SKM-1 (cell line): ENCODE measurements at regions not wholly inside any gene's neighbourhood (a gene's known extent, or its start where the extent isn't known, plus 50 kb on each side); places are given as distances from the start of the nearest gene placed in this dataset.
"Not testable (repeated sequence)": the region's sequence is repeated elsewhere in the genome, so short reads cannot be mapped to it uniquely, and the experiment has no call there.

Source experiments
- DNase-seq: peaks from one replicate; lab custom pipeline; 2025; ENCODE audit not compliant: unreplicated experiment; lab: John Stamatoyannopoulos, UW

DNA sequence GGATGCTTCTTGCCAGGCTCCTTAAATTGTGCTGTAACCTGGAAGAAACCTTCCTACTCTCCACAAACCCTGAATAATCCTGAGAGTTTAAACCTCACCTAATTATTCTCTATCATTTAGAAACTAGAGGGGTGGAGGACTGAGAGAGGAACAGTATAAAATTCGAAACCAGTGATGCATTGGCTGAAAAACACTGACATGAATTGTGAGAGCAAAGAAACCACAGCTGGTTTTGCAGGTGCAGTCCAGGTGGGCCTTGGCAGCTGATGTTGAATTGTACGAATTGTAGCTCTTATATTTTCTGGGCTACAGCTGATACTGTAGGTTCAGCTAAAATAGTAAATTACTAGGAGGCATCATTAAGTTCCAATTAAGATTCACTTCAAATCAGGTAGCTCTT, 227.0 kb upstream of the SLITRK5 start:
- DNase-seq: no peak

DNA sequence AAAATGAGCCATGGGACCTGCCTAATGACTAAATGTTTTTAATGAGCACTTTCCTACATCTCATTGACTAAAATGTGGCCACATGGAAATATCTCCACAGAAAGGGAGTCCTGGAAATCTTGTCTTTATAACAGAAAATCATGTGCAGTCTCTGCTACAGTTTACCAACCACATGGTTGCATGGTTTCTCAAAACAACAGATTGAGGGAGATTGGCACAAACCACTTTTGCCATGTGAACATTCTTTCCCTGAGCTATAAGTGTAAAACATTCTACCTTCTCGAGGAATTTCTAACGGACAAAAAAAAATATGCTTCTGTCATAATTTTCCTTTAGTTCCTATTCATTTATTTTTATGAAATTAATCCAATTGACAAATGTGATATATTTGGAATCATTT, 218.9 kb upstream of the SLITRK5 start:
- no peak for DNase-seq

DNA sequence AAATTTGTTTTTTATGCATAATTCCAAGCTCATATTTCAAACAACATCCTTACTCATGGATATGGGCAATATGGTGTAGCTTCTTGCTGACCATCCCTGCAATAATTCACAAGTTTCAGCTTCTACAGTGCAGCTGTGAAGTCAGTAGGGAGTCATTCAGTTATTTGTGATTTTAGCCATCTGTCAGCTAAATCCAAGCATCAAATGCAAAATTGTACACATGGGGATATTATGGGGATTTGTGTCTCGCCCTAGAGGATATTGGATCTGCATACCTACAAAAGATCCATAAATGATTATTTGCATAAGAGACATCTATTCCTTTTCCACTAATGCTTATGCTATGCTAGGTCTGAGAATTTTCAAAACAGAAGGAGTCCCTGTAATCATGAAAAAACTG, 217.9 kb upstream of the SLITRK5 start:
- no peak for DNase-seq

DNA sequence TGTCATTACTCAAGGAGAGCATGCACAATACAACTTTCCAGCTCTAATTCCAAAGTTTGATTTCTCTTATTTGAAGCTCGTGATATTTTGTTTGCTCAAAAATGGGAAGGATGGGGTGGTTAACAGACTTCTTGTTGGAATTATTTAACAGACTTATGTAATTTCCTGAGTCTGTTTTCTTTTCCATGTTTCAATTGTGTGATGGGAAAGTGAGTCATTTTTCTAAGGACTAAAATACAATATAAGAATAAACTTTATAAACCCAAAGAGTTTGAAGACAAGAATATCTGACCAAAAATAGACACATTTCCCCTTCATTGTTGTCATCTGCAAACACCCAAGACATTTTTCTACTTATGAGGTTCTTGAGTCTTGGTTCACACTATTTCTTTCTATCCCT, 211.8 kb upstream of the SLITRK5 start:
- no peak for DNase-seq

DNA sequence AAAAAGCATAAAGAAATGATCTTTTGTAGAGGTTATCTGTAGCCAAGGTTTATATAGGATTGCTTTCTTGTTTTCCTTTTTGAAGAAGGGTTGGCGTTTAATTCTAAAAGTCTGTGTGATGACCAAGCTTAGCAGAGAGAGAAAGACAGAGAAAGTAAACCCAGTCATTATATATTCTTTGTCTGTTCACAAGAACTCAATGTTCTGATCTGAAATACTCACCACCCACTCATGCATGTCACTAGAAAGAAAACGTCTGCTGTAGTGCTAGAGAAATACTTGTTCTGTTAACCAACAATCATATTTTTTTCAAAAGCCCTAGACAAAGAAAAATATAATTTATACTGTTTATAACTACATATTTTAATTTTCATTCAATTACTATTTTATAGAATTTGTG, 173.7 kb upstream of the SLITRK5 start:
- no peak for DNase-seq

DNA sequence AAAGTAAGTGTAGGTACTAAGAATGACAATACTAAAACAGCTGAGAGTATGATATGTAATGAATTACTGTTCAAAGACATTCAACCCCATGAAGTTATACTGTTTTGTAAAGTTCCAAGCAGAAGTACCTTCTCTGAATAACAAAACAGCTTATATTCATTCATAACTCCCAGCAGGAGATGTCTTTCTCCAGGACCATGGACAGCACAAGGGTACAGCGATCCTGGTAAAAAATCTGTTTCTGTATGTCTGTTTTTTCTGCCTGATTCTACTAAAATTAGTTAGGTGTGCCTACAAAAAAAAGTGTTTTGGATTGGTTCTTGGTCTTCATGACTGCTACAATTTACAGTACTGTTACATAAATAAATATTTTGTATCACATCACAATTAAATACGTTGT, 172.5 kb upstream of the SLITRK5 start:
- DNase-seq: no peak

DNA sequence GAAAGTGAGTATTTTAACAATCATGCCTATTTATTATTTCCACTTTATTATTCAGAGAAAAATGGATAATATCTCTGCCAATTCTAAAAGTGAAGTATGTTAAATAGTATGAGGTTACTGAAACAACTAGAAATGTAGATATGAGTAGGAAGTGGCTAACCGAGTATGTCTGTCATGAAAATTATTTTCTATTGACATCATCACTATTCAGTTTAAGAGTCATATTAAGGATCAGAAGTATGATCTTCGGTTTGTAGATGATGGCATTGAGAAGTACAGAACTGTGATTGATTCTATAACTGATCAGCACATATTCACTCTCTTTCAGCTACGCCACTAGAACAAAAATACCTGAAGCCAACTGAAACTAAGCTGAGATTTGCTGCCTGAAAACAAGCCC, 146.4 kb upstream of the SLITRK5 start:
- no peak for DNase-seq

GRCh38 chr13:87533776-87534175, 137.4 kb upstream of the SLITRK5 start:
- DNase-seq: no peak

DNA sequence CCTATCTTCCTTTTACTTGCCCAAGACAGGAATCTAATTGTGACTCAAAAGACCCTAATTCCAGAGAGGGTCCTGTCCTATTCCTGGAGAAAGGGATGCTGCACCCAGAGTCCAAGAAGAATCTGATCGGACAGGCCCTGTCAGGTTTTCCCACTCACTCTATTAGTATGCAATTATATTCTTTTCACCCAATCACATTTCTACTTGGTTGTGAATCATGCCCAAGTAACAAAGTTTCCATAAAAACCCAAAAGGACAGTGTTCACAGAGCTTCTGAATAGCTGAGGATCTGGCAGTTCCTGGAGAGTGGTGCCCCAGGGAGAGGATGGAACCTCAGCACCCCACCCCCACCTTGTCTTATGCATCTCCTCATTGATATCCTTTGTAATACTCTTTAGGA, 135.3 kb upstream of the SLITRK5 start:
- no peak for DNase-seq

GRCh38 chr13:87536499-87536898, 134.7 kb upstream of the SLITRK5 start:
- DNase-seq: no peak

GRCh38 chr13:87536899-87537298, 134.3 kb upstream of the SLITRK5 start:
- no peak for DNase-seq

DNA sequence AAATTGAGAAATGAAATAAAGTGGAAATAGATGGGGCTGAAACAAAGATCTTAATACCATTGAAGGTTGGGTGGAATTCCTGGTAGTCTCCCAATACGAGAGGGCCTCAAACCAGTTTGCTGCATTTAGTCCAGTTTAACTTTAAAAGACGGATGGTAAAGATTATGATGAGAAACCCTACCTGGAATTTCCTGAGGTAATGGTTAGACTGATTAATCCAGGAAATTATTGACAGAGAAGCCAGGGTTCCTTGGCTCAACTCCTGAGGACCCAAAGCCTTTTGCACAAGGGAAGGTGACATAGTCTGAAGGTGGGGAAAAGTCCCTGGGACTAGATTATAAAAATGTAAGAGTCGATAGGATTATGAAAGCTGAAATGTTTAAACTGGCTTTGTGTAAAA, 133.2 kb upstream of the SLITRK5 start:
- DNase-seq: no peak

- DNase-seq: no peak
These were observed 132.7 kb upstream of the SLITRK5 start for GRCh38 chr13:87538366-87539052.

DNA sequence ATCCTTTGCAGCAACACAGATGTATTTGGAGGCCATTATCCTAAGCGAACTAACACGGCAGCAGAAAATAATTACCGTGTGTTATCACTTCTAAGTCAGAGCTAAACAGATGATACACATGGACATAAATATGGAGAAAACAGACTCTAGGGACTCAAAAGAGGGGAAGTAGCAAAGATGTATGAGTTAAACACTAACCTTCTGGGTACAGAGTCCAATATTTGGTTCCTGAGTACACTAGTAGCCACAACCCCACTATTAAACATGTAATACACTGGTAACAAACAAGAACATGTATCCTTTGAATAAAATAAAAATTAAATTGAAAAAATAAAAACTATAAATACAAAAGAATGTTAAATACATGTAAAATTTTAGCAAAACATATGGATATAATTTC, 118.0 kb upstream of the SLITRK5 start:
- DNase-seq: no peak

DNA sequence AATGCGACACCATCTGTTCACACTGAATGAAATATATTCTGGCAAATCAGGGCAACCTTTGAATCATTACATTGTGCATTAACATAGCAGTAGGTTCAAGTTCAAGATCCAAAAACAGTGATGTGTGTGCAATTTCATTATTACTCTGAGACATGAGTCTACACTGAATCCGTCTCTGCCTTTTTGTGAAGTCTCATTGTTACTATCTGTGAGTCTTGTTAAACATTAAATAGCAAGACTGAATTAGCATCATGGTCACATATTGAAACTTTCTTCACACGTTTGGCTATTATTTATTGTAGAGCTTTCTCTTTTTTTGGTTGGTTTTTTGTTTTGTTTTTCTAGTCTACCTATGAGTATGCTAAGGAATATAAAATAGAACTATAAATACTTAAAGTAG, 117.1 kb upstream of the SLITRK5 start:
- no peak for DNase-seq

- no peak for DNase-seq
These were observed 113.4 kb upstream of the SLITRK5 start for GRCh38 chr13:87557788-87558187.

- DNase-seq: not testable (repeated sequence)
These were observed 109.6 kb upstream of the SLITRK5 start for GRCh38 chr13:87561580-87561979.

DNA sequence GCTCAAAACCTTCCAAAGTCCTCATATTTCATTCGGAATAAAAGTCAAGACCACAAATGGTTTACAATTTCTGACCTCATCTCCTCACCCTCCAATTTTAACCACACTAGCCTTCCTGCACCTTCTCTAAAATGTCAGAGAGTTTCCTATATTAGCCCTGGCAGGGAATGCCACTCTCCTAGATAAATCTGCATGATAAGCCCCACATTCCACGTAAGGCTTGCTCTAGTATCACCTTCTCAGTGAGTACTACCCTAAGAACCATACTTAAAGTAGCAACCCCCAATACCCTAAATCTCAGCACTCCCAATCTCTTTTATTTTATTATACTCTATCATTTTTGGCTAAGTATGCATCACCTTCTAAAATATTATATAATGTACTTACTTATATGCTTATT, 100.5 kb upstream of the SLITRK5 start:
- DNase-seq: no peak

DNA sequence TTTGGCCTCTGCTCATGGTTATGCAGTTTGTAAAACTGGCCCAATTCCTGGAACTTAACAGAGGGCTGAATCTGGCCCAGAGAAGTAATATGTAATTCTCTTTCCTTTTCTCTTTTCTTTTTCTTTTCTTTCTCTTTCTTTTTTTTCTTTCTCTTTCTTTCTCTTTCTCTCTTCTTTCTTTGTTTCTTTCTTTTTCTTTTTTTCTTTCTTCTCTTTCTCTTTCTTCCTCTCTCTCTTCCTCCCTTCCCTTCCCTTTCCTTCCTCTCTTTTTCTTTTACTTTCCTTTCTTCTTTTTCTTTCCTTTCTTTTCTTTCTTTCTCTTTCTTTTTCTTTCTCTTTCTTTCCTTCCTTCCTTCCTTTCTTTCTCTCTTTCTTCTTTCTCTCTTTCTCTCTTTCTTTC, 88.8 kb upstream of the SLITRK5 start:
- no peak for DNase-seq

DNA sequence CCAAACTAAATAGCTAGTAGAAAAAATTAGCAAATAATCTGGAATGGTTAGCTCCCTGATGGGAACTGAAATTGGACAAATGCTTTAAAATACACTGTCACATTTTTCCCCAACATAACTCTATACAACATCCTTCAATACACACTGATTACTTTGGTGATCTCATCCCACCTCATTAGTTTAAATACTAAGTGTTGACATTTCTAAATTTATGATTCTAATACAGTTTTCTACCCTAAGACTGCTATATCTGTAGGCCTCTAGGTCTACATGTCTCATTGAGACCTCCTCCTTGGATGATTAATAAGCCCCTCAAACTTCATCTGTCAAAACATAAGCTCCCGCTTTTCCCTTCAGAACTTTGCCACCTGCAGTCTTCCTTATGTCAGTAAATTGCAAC, 80.7 kb upstream of the SLITRK5 start:
- no peak for DNase-seq

DNA sequence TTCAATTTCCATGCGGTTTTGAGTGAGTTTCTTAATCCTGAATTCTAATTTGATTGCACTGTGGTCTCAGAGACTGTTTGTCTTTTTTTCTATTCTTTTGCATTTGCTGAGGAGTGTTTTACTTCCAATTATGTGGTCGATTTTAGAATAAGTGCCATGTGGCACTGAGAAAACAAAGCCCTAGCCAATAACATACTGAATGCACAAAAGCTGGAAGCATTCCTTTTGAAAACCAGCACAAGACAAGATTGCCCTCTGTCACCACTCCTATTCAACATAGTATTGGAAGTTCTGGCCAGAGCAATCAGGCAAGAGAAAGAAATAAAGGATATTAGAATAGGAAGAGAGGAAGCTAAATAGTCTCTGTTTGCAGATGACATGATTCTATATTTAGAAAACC, 66.7 kb upstream of the SLITRK5 start:
- not testable (repeated sequence) for DNase-seq

DNA sequence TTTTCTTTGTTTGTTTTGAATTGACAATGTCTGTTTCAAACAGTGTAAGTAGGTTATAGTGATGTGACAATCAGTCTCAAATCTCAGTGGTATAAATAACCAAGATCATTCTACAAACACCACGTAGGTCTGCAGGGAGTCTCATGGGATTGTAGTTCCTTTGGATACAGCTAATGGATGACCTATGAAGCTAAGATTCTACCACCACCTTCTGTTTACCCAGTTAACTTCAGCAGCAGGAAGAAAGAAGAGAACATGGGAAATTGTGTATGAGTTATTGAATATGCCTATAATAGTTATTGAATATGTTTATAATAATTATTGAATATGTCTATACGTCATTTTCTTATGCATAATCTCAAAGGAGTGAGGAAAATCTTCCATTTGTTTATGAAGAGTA, 63.9 kb upstream of the SLITRK5 start:
- no peak for DNase-seq

- DNase-seq: no peak
These were observed 56.9 kb upstream of the SLITRK5 start for GRCh38 chr13:87614276-87614675.
